HUES48 (cell line): ENCODE measurements at regions not wholly inside any gene's neighbourhood (a gene's known extent, or its start where the extent isn't known, plus 50 kb on each side); places are given as distances from the start of the nearest gene placed in this dataset.

Experiments used
- H3K27ac ChIP-seq: one replicate; pipeline ENCODE4 v1.7.0; 2013; ENCODE audit warnings: low read depth, low read length, inconsistent platforms
- H3K27me3 ChIP-seq: 2 replicates; pipeline ENCODE4 v1.6.1; 2013; ENCODE audit warnings: mild to moderate bottlenecking, low read length; ENCODE audit not compliant: control insufficient read depth, insufficient read depth
- H3K36me3 ChIP-seq: 2 replicates; pipeline ENCODE4 v1.6.1; 2013; ENCODE audit warnings: low read length; ENCODE audit not compliant: control insufficient read depth, insufficient read depth
- H3K4me1 ChIP-seq: 2 replicates; pipeline ENCODE4 v1.6.1; 2013; ENCODE audit warnings: mild to moderate bottlenecking, low read length; ENCODE audit not compliant: control insufficient read depth, insufficient read depth
- H3K4me3 ChIP-seq: 2 replicates; pipeline ENCODE4 v1.5.1; 2013; ENCODE audit warnings: mild to moderate bottlenecking, low read depth, low read length
- H3K9ac ChIP-seq: 2 replicates; pipeline ENCODE4 v1.6.1; 2013; ENCODE audit warnings: mild to moderate bottlenecking, low read depth, low read length, moderate library complexity
- H3K9me3 ChIP-seq: 2 replicates; pipeline ENCODE4 v1.6.1; 2013; ENCODE audit warnings: low read length; ENCODE audit not compliant: control insufficient read depth, insufficient read depth

DNA sequence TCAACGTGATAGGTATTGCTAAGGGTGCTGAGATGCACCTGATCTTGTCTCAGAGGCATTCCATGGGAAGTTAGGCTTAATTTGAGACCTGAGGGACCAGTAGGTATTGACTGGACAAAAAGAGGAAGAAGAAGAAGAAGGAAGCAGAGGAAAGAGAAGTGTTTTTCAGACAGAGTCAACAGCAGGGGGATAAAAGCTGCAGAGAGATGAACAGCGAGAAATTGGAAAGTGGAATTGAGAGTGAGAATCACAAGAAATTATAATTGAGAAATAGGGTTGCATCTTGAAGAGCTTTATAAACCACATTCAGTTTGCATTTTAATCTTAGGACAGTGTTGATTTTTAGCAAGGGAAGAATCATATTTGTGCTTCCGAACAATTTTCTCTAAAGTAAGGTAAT is 254.0 kb downstream of the CD83 start:
- Histone ChIP-seq H3K4me3 (no peak overlapping the region), H3K9ac (no peak overlapping the region), H3K4me1 (peaks cover 30% of the 10 kb centered on the region), H3K27me3 (no peaks in the 10 kb centered on the region), H3K36me3 (no peaks in the 10 kb centered on the region), H3K9me3 (peaks cover 9% of the 10 kb centered on the region), H3K27ac (no peak overlapping the region)

DNA sequence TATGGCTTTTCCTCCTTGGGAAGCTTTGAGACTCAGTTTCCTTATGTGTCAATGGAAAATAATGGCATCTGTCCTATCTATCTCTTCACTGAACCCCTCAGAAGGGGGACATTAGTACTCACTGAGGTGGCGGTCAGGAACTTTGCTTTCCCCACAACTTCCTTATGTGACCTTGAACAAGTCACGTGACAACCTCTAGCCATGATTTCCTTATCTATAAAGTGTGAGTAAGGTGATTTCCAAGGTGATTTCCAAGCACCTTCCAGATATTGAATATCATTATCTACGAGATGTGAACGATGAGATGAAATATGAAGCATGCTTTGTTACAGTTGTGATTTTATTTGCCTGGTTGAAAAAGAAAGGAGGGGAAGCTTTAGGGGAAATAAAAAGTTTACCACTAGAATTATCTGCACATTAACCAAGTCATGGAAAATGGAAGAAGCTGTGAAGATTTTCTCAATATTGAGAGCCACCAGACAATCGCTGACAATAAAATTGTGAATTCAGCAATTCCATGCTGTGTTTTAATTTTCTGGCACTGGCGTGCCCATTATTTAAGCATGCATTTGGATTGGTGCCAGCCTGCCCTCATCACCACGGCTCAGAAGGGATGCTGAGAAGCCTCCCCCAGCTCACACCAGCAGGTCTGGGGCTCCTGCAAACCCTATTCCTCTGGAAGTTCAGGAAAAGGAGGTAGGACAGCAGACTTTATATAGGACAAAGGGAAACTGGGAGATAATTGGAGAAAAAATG is 255.3 kb downstream of the CD83 start:
- no peak overlapping the region for H3K9ac ChIP-seq
- H3K4me3 ChIP-seq, result no peak overlapping the region
- peaks cover 20% of the 10 kb centered on the region for H3K4me1 ChIP-seq
- no peaks in the 10 kb centered on the region for H3K27me3 ChIP-seq
- no peak overlapping the region for H3K27ac ChIP-seq
- peaks cover 18% of the 10 kb centered on the region for H3K9me3 ChIP-seq
- no peaks in the 10 kb centered on the region for H3K36me3 ChIP-seq

DNA sequence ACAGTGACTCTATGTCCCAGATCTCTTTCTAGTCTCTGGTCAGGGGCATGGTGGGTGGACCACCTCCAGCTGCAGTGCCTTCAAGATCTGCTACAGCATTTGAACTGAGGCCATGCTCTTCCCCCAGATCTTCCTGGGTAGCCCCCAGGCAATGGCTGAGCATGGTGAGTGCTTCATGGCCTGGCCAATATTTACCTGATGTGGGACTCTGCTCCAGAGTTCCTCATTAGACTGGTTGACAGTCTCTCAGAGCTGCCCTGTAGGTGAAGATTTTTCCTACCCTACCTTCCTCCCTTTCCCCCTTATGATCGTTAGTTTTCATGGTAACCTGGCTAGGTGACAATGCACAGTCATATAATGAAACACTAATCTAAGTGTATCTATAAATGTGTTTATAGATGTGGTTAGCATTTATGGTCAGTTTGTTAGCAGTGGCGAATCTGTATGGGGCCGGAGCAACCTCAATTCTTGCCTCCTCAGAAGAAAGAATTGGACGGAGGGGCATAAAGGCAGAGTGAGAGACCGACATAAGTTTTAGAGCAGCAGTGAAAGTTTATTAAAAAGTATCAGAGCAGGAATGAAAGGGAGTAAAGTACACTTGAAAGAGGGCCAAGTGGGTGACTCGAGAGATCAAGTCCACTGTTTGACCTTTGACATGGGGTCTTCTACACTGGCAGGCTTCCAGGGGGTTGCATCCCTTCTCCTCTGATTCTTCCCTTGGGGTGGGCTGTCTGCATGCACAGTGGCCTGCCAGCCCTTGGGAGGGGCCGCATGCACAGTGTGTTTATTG is 256.3 kb downstream of the CD83 start:
- H3K9me3 ChIP-seq, result peaks cover 27% of the 10 kb centered on the region
- no peaks in the 10 kb centered on the region for H3K27me3 ChIP-seq
- peaks cover 15% of the 10 kb centered on the region for H3K4me1 ChIP-seq
- H3K9ac ChIP-seq, result no peak overlapping the region
- H3K4me3 ChIP-seq, result no peak overlapping the region
- H3K36me3 ChIP-seq, result no peaks in the 10 kb centered on the region
- H3K27ac ChIP-seq, result no peak overlapping the region

DNA sequence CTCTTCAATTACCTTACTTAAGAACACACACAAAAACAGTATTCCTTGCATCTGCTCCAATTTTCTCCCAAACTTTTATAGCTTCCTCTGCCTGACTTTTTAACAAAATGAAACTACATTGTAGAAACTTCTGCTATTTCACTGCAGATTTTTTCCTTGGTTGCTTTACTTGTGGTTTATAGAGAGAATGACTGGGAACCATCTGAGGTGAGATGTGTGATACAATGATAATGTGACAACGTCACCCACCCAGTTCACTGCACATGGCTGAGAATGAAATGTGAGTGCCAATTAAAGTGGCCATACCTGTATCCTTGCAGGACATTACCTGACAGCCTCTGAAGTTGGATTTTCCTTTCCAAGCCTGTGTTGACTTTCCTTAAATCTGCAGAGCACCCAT is 258.4 kb downstream of the CD83 start:
- Histone ChIP-seq H3K4me3 (no peak overlapping the region), H3K36me3 (no peaks in the 10 kb centered on the region), H3K27ac (no peak overlapping the region), H3K4me1 (peaks cover 26% of the 10 kb centered on the region), H3K9ac (no peak overlapping the region), H3K9me3 (peaks cover 27% of the 10 kb centered on the region), H3K27me3 (no peaks in the 10 kb centered on the region)

DNA sequence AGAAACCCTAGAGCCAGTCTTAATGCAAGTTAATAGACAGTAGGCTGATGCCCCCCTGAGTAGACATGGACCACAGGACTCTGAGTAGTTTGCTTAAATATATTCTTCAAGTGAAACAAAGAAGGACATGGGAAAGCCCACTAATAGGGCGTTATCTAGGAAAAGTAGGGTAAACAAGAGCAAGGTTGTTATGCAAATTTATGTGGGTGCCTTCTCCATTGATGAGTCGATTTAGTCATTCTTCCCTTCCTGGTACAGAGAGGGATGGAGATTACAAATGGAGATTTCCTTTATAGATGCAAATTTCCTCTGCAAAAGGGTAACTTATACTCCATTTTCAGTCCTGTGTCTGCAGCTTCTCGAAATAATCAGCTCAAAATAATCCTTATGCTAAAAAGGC is 262.0 kb downstream of the CD83 start:
- Histone ChIP-seq H3K4me1 (peaks cover 62% of the 10 kb centered on the region), H3K36me3 (no peaks in the 10 kb centered on the region), H3K27ac (peak overlapping the region; percentile 98), H3K27me3 (no peaks in the 10 kb centered on the region), H3K4me3 (peak overlapping the region; percentile 38; the same call in 1 of the 2 replicates), H3K9me3 (peaks cover 20% of the 10 kb centered on the region), H3K9ac (peak overlapping the region; percentile 38)

DNA sequence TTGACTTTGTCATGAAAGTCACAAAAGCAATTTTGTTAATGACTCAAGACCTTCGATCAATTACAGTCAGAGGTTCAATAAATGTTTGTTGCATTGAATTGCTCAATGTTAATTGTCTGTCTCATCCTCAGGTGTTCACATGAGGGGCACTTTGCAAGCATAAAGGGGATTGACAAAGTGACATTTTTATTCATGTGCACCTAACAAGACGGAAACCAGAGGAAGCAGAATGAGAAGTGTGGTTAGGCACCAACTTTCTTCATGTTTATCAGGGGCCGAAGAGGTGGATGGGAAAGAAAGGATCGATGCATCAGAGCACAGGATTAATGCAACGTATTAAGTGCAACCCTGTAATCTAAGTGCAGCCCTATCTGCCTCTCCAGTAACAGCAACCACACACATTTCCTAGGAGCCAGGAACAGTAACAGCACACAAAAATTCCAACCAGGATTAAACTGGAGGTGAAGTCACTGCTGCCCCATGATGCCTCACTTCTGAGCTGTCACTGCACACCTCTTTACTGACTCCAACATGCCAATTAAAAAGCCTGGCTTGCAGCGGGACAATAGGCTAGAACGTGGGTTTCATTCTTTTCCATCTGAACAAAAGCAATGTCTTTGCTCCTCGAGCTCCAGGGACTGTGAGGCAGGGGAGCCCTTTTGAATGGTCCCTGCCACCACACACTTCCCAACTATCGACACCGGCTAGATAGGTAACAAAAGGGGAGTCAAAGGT is 262.7 kb downstream of the CD83 start:
- peak overlapping the region; percentile 38 for H3K9ac ChIP-seq
- peak overlapping the region; percentile 38 for H3K4me3 ChIP-seq
- peak overlapping the region; percentile 98 for H3K27ac ChIP-seq

DNA sequence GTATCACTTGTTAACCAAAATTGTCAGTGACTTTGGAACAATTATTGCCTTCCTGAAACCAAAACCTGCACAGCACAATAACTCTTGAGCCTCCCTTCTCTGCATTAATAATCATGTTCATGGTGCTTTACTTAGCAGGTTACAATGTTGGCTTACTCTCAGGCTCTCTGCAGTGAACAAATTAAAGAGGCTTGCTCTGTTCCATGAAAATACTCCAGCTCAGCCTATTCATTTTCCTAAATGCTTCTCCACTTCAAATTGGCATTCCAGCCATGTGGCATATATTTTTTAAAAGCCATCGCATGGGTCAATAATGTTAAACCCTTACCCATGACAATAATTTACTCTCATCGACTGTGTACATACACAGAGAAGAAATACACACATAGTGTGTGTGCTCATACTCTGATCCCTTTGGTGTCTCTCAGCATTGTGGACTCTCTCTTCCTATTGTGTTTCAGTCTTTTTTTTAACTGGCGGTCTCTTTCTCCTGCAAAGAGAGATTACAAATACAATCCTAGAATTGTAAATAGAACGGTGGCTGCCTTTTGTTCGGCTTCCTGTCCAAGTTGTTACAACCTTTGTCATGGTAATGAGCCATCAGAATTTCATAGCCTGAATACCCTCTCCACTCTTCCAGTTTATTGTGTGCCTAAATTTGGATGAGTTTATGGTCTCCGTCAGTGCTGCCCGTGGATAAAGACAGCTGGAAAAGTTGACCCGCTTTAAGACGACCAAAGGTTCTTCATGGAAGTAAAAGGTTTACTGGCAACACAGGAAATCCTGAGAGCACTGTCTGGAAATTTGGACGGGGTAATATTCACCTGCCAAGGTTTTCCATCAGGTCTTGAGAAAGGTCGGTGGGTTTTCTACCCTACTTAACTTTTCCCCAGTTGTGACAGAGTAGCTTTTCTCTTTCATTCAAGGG is 263.6 kb downstream of the CD83 start:
- peaks cover 20% of the 10 kb centered on the region for H3K9me3 ChIP-seq
- H3K4me1 ChIP-seq, result peaks cover 66% of the 10 kb centered on the region

More for the DNA sequence above, 262.7 kb downstream of the CD83 start:
- Histone ChIP-seq H3K36me3 (no peaks in the 10 kb centered on the region), H3K27me3 (no peaks in the 10 kb centered on the region), H3K9me3 (peaks cover 20% of the 10 kb centered on the region), H3K4me1 (peaks cover 66% of the 10 kb centered on the region)

DNA sequence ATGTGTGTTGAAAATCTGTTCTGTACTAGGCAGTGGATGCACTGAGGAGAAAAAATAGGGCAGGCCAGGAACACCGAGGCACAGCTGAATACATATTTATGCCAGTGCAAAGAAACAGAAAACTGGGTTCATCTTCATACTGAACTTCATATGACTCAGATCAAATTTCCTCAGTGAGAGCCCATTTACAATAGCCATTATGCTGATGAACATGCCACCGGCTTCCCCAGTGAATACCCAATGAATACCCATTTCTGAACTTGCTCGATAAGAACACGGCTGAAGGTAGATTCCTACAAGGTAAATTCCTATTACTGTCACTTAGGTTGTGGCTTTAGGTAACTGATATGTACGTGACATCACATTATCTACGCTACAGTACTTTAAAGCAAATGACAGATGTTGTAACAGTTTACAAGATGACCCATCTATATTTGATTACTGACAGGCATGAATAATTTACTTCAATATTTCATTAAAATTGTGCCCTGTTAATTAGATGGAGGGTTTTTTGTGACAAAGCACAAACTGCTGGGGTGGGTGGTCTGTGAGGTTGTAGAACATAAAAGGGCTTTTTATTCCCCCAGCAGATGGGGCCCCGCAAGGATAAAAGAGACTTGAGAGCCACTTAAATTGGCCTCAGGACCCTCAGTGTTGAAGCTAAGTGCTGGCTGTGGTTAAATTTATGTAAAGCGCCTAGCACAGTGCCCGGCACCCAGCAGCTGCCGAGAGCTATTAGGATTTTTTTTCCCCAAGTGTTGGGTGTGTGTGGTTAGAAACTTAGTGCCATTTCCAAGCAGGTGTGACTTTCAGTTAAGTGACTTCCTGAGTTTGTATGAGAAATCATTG is 264.5 kb downstream of the CD83 start:
- H3K9ac ChIP-seq, result peak overlapping the region; percentile 56
- H3K4me1 ChIP-seq, result peaks cover 66% of the 10 kb centered on the region

More for the DNA sequence above, 263.6 kb downstream of the CD83 start:
- peak overlapping the region; percentile 98 for H3K27ac ChIP-seq
- H3K9ac ChIP-seq, result peak overlapping the region; percentile 56
- peak overlapping the region; percentile 53 for H3K4me3 ChIP-seq
- no peaks in the 10 kb centered on the region for H3K36me3 ChIP-seq
- no peaks in the 10 kb centered on the region for H3K27me3 ChIP-seq

DNA sequence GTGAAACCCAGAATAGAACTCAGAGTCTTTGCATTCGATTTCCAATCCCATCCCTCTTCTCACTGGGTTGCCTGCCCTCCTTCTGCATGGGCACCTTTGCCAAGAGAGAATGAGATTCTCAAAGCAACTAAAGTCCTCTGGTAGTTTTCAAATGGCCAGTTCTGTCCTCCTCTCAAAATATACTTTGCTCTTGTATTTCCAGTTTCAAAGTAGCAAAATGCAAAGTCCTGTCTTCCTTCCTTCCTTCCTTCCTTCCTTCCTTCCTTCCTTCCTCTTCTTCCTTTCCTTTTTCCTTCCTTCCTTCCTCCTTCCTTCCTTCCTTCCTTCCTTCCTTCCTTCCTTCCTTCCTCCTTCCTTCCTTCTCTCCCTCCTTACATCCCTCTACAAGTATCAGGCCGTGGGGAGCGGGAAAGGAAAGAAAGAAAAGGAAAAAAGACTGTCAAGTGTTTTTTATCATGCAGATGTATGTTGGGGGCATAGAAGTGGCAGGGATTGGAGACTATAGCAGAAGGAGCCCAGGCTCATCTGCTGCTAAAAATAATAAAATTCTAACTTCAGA is 265.2 kb downstream of the CD83 start:
- no peak overlapping the region for H3K4me3 ChIP-seq
- peak overlapping the region; percentile 98 for H3K27ac ChIP-seq
- no peak overlapping the region for H3K9ac ChIP-seq
- no peaks in the 10 kb centered on the region for H3K27me3 ChIP-seq
- H3K4me1 ChIP-seq, result peaks cover 62% of the 10 kb centered on the region
- H3K36me3 ChIP-seq, result no peaks in the 10 kb centered on the region
- peaks cover 10% of the 10 kb centered on the region for H3K9me3 ChIP-seq

More for the DNA sequence above, 264.5 kb downstream of the CD83 start:
- peaks cover 17% of the 10 kb centered on the region for H3K9me3 ChIP-seq
- peak overlapping the region; percentile 53 for H3K4me3 ChIP-seq
- H3K27ac ChIP-seq, result peak overlapping the region; percentile 98
- H3K27me3 ChIP-seq, result no peaks in the 10 kb centered on the region
- no peaks in the 10 kb centered on the region for H3K36me3 ChIP-seq
